SW 1271 (cell line): ENCODE measurements at regions not wholly inside any gene's neighbourhood (a gene's known extent, or its start where the extent isn't known, plus 50 kb on each side); places are given as distances from the start of the nearest gene placed in this dataset.

Experiments used
- DNase-seq, 2 experiments: peaks; one replicate each; lab custom pipeline; 2025; lab: John Stamatoyannopoulos, UW

- DNase-seq = no peak
These were observed 235.2 kb upstream of the TMPO start for GRCh38 chr12:98280152-98280551.

GRCh38 chr12:98280621-98281020 lies 234.8 kb upstream of the TMPO start:
- DNase-seq = no peak

GRCh38 chr12:98291828-98292227 lies 223.6 kb upstream of the TMPO start:
- no peak for DNase-seq

- DNase-seq = no peak
These were observed 221.2 kb upstream of the TMPO start for GRCh38 chr12:98294051-98294805.

- no peak for DNase-seq
These were observed 219.7 kb upstream of the TMPO start for GRCh38 chr12:98295681-98296080.

GRCh38 chr12:98296462-98297079 lies 218.8 kb upstream of the TMPO start:
- DNase-seq = no peak

GRCh38 chr12:98297538-98297937 lies 217.9 kb upstream of the TMPO start:
- DNase-seq = no peak

GRCh38 chr12:98308141-98308540 lies 207.2 kb upstream of the TMPO start:
- DNase-seq = no peak

GRCh38 chr12:98317939-98318899 lies 197.2 kb upstream of the TMPO start:
- DNase-seq = no peak

GRCh38 chr12:98319716-98320425 lies 195.5 kb upstream of the TMPO start:
- DNase-seq = no peak

- no peak for DNase-seq
These were observed 190.4 kb upstream of the TMPO start for GRCh38 chr12:98325003-98325402.

- no peak for DNase-seq
These were observed 186.9 kb upstream of the TMPO start for GRCh38 chr12:98328467-98328866.

- no peak for DNase-seq
These were observed 185.8 kb upstream of the TMPO start for GRCh38 chr12:98329589-98329988.

- DNase-seq = no peak
These were observed 182.7 kb upstream of the TMPO start for GRCh38 chr12:98332642-98333041.

GRCh38 chr12:98334768-98335167 lies 180.6 kb upstream of the TMPO start:
- DNase-seq = no peak

GRCh38 chr12:98341026-98341425 lies 174.4 kb upstream of the TMPO start:
- no peak for DNase-seq

GRCh38 chr12:98341732-98342131 lies 173.7 kb upstream of the TMPO start:
- no peak for DNase-seq

- DNase-seq = no peak
These were observed 172.3 kb upstream of the TMPO start for GRCh38 chr12:98343002-98343567.

- no peak for DNase-seq
These were observed 171.1 kb upstream of the TMPO start for GRCh38 chr12:98344046-98344930.

- no peak for DNase-seq
These were observed 170.0 kb upstream of the TMPO start for GRCh38 chr12:98345308-98345876.
